ENCODE measurements at regions not wholly inside any gene's neighbourhood (a gene's known extent, or its start where the extent isn't known, plus 50 kb on each side); places are given as distances from the start of the nearest gene placed in this dataset.

DNA sequence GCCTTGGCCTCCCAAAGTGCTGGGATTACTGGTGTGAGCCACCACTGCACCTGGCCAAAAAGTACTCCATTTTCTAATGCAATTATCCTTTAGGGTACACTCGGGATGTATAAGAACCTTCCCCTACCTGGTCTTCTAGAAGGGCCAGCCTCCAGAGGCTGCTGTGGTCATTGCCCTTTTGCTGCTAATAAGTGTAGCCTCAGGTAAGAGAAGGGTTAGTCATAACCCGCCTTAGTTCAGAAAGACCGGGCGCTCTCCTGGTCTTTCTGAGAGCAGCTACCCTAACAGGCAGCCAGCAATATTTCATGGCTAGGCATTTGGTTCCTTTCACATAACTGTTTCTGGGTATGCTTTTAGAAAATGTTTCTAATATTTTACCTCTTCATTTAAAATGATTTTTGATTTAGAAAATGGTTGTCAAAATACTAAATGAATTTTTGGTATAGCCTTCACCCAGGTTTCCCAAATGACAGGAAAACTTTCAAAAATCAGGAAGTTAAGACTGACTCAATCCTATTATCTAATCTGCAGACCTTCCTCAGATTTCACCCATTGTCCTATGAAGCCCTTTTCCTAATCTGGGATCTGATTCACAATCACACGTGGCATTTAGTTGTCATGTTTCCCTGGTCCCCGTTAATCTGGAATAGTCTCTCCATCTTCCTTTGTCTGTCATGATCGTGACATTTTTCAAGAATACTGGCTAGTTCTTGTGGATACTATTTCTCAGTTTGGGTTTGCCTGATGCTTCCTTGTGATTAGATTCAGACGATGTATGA, 479.0 kb downstream of the SIPA1L2 start:
- Histone ChIP-seq H3K9me3 (no peaks in the 10 kb centered on the region), H3K4me1 (no peaks in the 10 kb centered on the region), H3K4me3 (no peak overlapping the region), H3K36me3 (no peaks in the 10 kb centered on the region), H3K27ac (no peak overlapping the region), H3K27me3 (no peaks in the 10 kb centered on the region)
- ATAC-seq (no peak), DNase-seq (no peak)
- TF ChIP-seq, protein P1, sequence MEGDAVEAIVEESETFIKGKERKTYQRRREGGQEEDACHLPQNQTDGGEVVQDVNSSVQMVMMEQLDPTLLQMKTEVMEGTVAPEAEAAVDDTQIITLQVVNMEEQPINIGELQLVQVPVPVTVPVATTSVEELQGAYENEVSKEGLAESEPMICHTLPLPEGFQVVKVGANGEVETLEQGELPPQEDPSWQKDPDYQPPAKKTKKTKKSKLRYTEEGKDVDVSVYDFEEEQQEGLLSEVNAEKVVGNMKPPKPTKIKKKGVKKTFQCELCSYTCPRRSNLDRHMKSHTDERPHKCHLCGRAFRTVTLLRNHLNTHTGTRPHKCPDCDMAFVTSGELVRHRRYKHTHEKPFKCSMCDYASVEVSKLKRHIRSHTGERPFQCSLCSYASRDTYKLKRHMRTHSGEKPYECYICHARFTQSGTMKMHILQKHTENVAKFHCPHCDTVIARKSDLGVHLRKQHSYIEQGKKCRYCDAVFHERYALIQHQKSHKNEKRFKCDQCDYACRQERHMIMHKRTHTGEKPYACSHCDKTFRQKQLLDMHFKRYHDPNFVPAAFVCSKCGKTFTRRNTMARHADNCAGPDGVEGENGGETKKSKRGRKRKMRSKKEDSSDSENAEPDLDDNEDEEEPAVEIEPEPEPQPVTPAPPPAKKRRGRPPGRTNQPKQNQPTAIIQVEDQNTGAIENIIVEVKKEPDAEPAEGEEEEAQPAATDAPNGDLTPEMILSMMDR (IDR thresholded peaks at IDR 0.05): no peak
- intact Hi-C loops (cut with DNase I): no loop called here

DNA sequence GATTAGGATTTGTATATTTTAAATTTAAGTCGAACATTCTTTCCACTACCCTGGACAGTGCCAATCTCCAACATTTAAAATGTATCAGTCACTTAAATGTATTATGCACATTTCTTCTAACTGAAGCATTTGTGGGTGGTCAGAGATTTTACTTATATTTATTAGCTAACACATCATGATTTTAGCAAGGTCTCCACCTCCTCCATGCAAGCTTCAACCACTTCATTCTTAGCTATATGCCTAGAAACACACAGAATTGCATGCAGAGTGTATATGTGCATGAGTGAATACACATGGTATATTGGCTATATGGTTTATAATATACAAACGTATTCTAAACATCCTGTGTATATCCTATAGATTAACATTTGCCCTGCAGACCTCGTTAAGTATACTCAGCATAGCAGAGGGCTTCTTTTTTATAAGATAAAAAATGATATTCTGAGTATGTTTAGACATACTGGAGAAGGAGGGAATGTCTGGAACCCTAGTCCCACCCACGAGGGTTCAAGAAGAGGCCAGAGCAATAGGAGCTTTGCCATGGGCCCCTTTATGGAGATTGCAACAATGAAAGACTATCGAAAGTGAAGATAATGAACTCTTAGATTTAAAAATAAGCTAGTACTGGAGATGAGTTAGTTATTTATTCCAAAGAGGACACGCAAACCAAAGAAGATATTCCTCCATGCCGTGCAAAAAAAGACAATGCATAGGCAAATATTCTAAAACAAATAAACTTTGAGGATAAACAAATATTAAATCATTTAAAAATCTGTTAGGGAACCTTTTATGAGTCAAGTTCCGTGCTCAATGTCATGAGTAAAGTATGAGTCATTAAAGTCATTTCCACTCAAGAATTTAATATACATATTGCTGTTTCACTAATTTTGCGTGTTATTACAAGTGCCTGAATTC, 480.4 kb downstream of the SIPA1L2 start:
- TF ChIP-seq, protein P1 (IDR thresholded peaks at IDR 0.05): no peak
- ATAC-seq: no peak
- no peaks in the 10 kb centered on the region for H3K4me1 ChIP-seq
- no peak overlapping the region for H3K4me3 ChIP-seq
- intact Hi-C loops (cut with DNase I): no loop called here
- H3K27ac ChIP-seq: no peak overlapping the region
- no peak for DNase-seq
- no peaks in the 10 kb centered on the region for H3K36me3 ChIP-seq
- H3K27me3 ChIP-seq: no peaks in the 10 kb centered on the region
- H3K9me3 ChIP-seq: no peaks in the 10 kb centered on the region

DNA sequence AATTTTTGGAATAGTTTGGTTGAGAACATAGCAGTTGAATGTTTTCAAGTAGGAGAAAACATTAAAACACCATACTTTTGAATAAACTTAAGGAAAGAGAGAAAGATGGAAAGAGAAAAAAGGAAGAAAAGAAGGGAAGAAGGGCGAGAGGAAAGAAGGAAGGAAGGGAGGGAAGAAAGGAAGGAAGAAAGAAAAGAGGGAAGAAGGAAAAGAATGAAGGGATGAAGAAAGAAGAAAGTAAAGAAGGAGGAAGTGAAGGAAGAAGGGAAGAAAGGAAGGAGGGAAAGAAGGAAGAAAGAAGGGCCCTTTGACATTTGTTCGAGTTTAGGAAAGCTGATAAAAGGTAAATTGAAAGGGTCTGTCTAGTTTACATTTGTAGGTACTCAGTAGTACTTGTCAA, 482.7 kb downstream of the SIPA1L2 start:
- ATAC-seq (no peak), DNase-seq (no peak)
- Histone ChIP-seq H3K27ac (no peak overlapping the region), H3K36me3 (no peaks in the 10 kb centered on the region), H3K9me3 (no peaks in the 10 kb centered on the region), H3K4me1 (no peaks in the 10 kb centered on the region), H3K4me3 (no peak overlapping the region), H3K27me3 (no peaks in the 10 kb centered on the region)
- TF ChIP-seq, protein P1 (IDR thresholded peaks at IDR 0.05): no peak
- intact Hi-C loops (cut with DNase I): no loop called here

DNA sequence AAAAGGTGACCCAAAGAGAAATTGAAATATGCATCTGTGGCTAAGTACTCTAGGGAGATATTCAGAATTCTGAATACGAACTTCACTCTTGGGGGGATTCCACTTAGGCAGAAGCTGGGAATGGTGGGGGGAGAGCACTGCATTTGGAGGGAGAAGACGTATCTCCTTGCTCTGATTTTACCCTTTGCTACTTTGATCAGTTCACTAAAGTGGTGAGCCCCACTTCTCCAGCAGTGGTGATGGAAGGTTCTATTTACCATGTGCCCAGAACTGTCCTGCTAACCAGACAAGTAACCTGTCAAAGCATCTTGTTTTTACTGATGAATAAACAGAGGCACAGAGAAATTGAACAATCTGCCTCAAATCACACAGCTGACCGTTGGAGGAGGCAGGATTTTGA, 483.4 kb downstream of the SIPA1L2 start:
- TF ChIP-seq, protein P1 (IDR thresholded peaks at IDR 0.05): no peak
- Histone ChIP-seq H3K9me3 (no peaks in the 10 kb centered on the region), H3K4me3 (no peak overlapping the region), H3K27me3 (no peaks in the 10 kb centered on the region), H3K36me3 (no peaks in the 10 kb centered on the region), H3K4me1 (no peaks in the 10 kb centered on the region), H3K27ac (no peak overlapping the region)
- ATAC-seq: no peak
- intact Hi-C loops (cut with DNase I): no loop called here
- no peak for DNase-seq

DNA sequence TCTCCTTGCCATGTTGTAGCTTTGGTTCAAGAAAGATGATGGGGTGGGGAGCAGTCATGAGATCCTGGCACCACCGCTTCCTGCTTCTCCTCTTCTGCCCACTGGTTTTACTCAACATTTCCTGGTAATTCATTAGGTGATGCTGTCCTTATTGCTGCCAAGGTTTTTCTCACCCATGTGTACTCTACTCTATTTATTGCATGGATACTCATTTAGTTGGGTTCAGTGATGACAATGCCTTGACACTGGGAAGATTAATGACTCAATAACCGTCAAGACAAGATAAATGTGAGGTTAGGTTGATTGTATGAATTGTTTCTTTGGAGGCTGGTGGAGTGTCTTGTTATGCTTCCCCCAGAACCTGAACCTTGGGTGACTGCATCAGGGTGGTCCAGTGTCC, 484.2 kb downstream of the SIPA1L2 start:
- no peaks in the 10 kb centered on the region for H3K9me3 ChIP-seq
- no peak overlapping the region for H3K27ac ChIP-seq
- no peak for DNase-seq
- no peak overlapping the region for H3K4me3 ChIP-seq
- ATAC-seq: no peak
- no peaks in the 10 kb centered on the region for H3K4me1 ChIP-seq
- H3K27me3 ChIP-seq: no peaks in the 10 kb centered on the region
- no peaks in the 10 kb centered on the region for H3K36me3 ChIP-seq
- TF ChIP-seq, protein P1 (IDR thresholded peaks at IDR 0.05): no peak
- intact Hi-C loops (cut with DNase I): no loop called here

All from upper lobe of right lung (tissue), 1 donor.